GM23338 (cell line): ENCODE measurements at regions not wholly inside any gene's neighbourhood (a gene's known extent, or its start where the extent isn't known, plus 50 kb on each side); places are given as distances from the start of the nearest gene placed in this dataset.

Experiments used
- ATAC-seq: fragments of 200-7000 bp; cut with Tn5 transposase; 3 replicates; pipeline ENCODE4 v1.9.1; 2020
- DNase-seq: peaks from one replicate; pipeline ENCODE4 v3.0.0-alpha.2; 2015; ENCODE audit warnings: low spot score
- H2AFZ ChIP-seq: fragments of 200-600 bp; sonication (generic); 2 replicates; pipeline ENCODE4 v1.8.0; 2016; ENCODE audit warnings: antibody characterized with exemption, mild to moderate bottlenecking, moderate library complexity
- H3F3A ChIP-seq: fragments of 200-600 bp; sonication (generic); replicated peaks from 2 replicates; pipeline ENCODE4 v1.8.0; 2017; ENCODE audit warnings: antibody characterized with exemption, mixed run types, low read depth
- H3K27ac ChIP-seq: fragments of 200-600 bp; sonication (generic); 2 replicates; pipeline ENCODE4 v1.6.1; 2016; ENCODE audit warnings: low read depth
- H3K27me3 ChIP-seq: fragments of 200-600 bp; sonication (generic); 2 replicates; pipeline ENCODE4 v1.8.0; 2016; ENCODE audit warnings: mild to moderate bottlenecking, mixed run types, moderate library complexity; ENCODE audit not compliant: insufficient read depth
- H3K36me3 ChIP-seq: fragments of 200-600 bp; sonication (generic); 2 replicates; pipeline ENCODE4 v1.8.0; 2016; ENCODE audit warnings: mild to moderate bottlenecking; ENCODE audit not compliant: insufficient read depth
- H3K4me1 ChIP-seq: fragments of 200-600 bp; sonication (generic); 2 replicates; pipeline ENCODE4 v1.8.0; 2016; ENCODE audit warnings: mild to moderate bottlenecking, moderate library complexity; ENCODE audit not compliant: insufficient read depth
- H3K4me2 ChIP-seq: fragments of 200-600 bp; sonication (generic); 2 replicates; pipeline ENCODE4 v1.7.1; 2017; ENCODE audit warnings: mixed run types
- H3K4me3 ChIP-seq: fragments of 200-600 bp; sonication (generic); 2 replicates; pipeline ENCODE4 v1.6.1; 2016; ENCODE audit warnings: mixed run types
- H3K79me2 ChIP-seq: fragments of 200-600 bp; sonication (generic); replicated peaks from 2 replicates; pipeline ENCODE4 v1.8.0; 2017; ENCODE audit warnings: mild to moderate bottlenecking; ENCODE audit not compliant: insufficient read depth
- H3K9me2 ChIP-seq: fragments of 200-600 bp; sonication (generic); 2 replicates; pipeline ENCODE4 v1.8.0; 2017; ENCODE audit not compliant: insufficient read depth
- H4K20me1 ChIP-seq: fragments of 200-600 bp; sonication (generic); replicated peaks from 2 replicates; pipeline ENCODE4 v1.8.0; 2017; ENCODE audit warnings: mild to moderate bottlenecking; ENCODE audit not compliant: insufficient read depth
- H3K27ac Mint-ChIP-seq: 2 replicates; pipeline ENCODE4 v1.8.0; 2020; ENCODE audit warnings: inconsistent platforms, mild to moderate bottlenecking, moderate library complexity, mixed read lengths
- H3K27me3 Mint-ChIP-seq: 3 replicates; pipeline ENCODE4 v1.8.0; 2022; ENCODE audit warnings: low read depth, mild to moderate bottlenecking, moderate library complexity, mixed read lengths, inconsistent platforms; ENCODE audit not compliant: insufficient read depth, poor library complexity
- H3K36me3 Mint-ChIP-seq: 3 replicates; pipeline ENCODE4 v1.8.0; 2021; ENCODE audit warnings: low read depth, mild to moderate bottlenecking, inconsistent platforms, moderate library complexity, mixed read lengths
- H3K4me1 Mint-ChIP-seq: 3 replicates; pipeline ENCODE4 v1.8.0; 2020; ENCODE audit warnings: mild to moderate bottlenecking, inconsistent platforms, mixed read lengths
- H3K4me3 Mint-ChIP-seq: 3 replicates; pipeline ENCODE4 v1.8.0; 2021; ENCODE audit warnings: moderate library complexity, mild to moderate bottlenecking, inconsistent platforms, mixed read lengths
- H3K9me3 Mint-ChIP-seq: 3 replicates; pipeline ENCODE4 v1.8.0; 2020; ENCODE audit warnings: moderate library complexity, mild to moderate bottlenecking, inconsistent platforms, mixed read lengths
- EZH2 ChIP-seq: fragments of 200-600 bp; sonication (generic); IDR thresholded peaks from one replicate; pipeline ENCODE4 v1.8.0; 2017; ENCODE audit warnings: antibody characterized with exemption, mild to moderate bottlenecking, low read depth; ENCODE audit not compliant: unreplicated experiment
- EZH2phosphoT487 ChIP-seq: fragments of 200-600 bp; sonication (generic); IDR thresholded peaks from one replicate; pipeline ENCODE4 v1.8.1; 2018; ENCODE audit warnings: antibody characterized with exemption; ENCODE audit not compliant: unreplicated experiment
- POLR2AphosphoS5 ChIP-seq: IDR thresholded peaks from 2 replicates; pipeline ENCODE4 v1.6.1; 2016; ENCODE audit warnings: antibody characterized with exemption, low read depth
- STAT1 ChIP-seq: IDR thresholded peaks from one replicate; pipeline ENCODE4 v1.6.1; 2016; ENCODE audit warnings: antibody characterized with exemption; ENCODE audit not compliant: unreplicated experiment
- ZNF114 ChIP-seq: fragments of 250-450 bp; sonication (Bioruptor Pico); IDR thresholded peaks from 2 replicates; pipeline ENCODE4 v1.5.0; 2020; ENCODE audit warnings: mild to moderate bottlenecking, moderate library complexity
- ZNF462 ChIP-seq: fragments of 250-450 bp; sonication (Bioruptor Pico); IDR thresholded peaks from 2 replicates; pipeline ENCODE4 v1.5.0; 2020; ENCODE audit warnings: mild to moderate bottlenecking, moderate library complexity

DNA sequence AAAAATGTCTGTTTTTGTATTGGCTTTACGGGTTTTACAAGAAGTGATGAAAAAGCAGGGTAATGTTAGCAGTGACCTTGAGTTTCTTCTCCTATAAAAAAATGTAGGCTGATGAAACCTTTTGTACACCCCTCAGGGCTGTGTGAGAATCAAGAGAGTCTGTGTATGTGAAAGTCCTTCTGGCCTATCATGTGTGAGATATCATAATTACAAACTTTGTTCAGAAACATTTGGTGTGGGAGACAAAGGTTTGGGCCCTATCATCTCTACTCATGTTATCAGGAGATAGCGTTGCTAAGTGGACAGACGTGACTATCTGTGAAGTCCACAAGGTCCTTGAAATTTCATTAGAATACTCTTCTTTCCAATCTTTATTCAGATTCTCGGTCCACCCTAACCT is 170.6 kb upstream of the HAND2 start (continued):
- no peak for TF ChIP-seq ZNF462

- Mint-ChIP-seq H3K9me3 (no peaks in the 10 kb centered on the region), H3K36me3 (no peaks in the 10 kb centered on the region), H3K27ac (no peak overlapping the region), H3K4me3 (no peak overlapping the region), H3K4me1 (peaks cover 20% of the 10 kb centered on the region), H3K27me3 (peaks cover 3% of the 10 kb centered on the region)
- Histone ChIP-seq H3K27me3 (no peaks in the 10 kb centered on the region), H3K4me1 (peaks cover 4% of the 10 kb centered on the region; the same call in 1 of the 2 replicates), H3K4me3 (no peak overlapping the region), H3F3A (no peaks in the 10 kb centered on the region), H3K27ac (no peak overlapping the region), H3K4me2 (no peak overlapping the region), H2AFZ (no peak overlapping the region), H3K9me2 (no peaks in the 10 kb centered on the region; the same call in 1 of the 2 replicates), H4K20me1 (no peaks in the 10 kb centered on the region), H3K79me2 (no peaks in the 10 kb centered on the region), H3K36me3 (no peaks in the 10 kb centered on the region)
- ATAC-seq (no peak), DNase-seq (no peak)
- TF ChIP-seq STAT1, result no peak
Observed at GRCh38 chr4:173699841-173700475, 169.9 kb upstream of the HAND2 start.

- H2AFZ ChIP-seq, result no peak overlapping the region
- H3K79me2 ChIP-seq, result no peaks in the 10 kb centered on the region
- Mint-ChIP-seq H3K27me3 (peaks cover 3% of the 10 kb centered on the region), H3K27ac (no peak overlapping the region), H3K4me1 (peaks cover 20% of the 10 kb centered on the region), H3K36me3 (no peaks in the 10 kb centered on the region), H3K4me3 (no peak overlapping the region), H3K9me3 (no peaks in the 10 kb centered on the region)
- H3K36me3 ChIP-seq, result no peaks in the 10 kb centered on the region
- H3K4me1 ChIP-seq, result peaks cover 4% of the 10 kb centered on the region; the same call in 1 of the 2 replicates
- no peak overlapping the region for H3K4me3 ChIP-seq
- no peaks in the 10 kb centered on the region; the same call in 1 of the 2 replicates for H3K9me2 ChIP-seq
- no peak for TF ChIP-seq EZH2
- no peak for TF ChIP-seq POLR2AphosphoS5
- no peak for TF ChIP-seq EZH2phosphoT487
- TF ChIP-seq STAT1, result no peak
- TF ChIP-seq ZNF114 (CRISPR knock-in tag), result no peak
- ATAC-seq (no peak; the same call in 2 of the 3 replicates), DNase-seq (no peak)
- no peak overlapping the region for H3K27ac ChIP-seq
- H3F3A ChIP-seq, result no peaks in the 10 kb centered on the region
- no peak overlapping the region for H3K4me2 ChIP-seq
- H3K27me3 ChIP-seq, result no peaks in the 10 kb centered on the region
- no peaks in the 10 kb centered on the region for H4K20me1 ChIP-seq
Observed at GRCh38 chr4:173698557-173699262, 168.7 kb upstream of the HAND2 start.
